ENCODE measurements at regions not wholly inside any gene's neighbourhood (a gene's known extent, or its start where the extent isn't known, plus 50 kb on each side); places are given as distances from the start of the nearest gene placed in this dataset.

DNA sequence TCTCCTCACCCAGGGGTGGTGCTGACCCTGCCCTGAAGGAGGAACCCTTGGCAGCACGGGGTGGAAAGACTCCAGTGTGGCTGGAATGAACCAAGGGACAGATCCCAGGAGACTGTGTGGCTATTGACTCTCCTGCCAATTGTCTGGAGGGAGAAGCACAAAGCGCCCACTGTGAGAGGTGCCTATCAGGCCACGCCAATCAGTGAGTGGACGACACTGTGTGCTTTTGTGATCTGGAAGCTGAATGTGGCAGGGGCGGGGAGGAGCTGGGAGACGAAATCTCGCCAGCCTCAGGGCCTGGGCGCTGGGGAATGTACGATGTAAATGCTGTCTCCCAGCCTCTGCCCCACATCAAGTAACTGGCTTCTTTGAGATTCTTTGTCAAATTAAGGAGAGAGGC, 167.1 kb downstream of the ZBTB18 start:
- Histone ChIP-seq H3K27me3 (replicated peaks; ENCODE audit: control insufficient read depth, insufficient read depth, low read length) (no peaks in the 10 kb centered on the region), H3K36me3 (ENCODE audit: control insufficient read depth, insufficient read depth, low read length) (no peaks in the 10 kb centered on the region), H3K4me1 (no peaks in the 10 kb centered on the region), H3K9me3 (no peaks in the 10 kb centered on the region), H3K4me3 (ENCODE audit: low read depth, low read length) (no peak overlapping the region)
- ChIA-PET POLR2A (no interaction called here), CTCF (no interaction called here)
- no TSS peak for BruUV-seq (replicated peaks)
- no peak overlapping the region for H3K4me3 Mint-ChIP-seq (ENCODE audit: unreplicated experiment)
- no peak overlapping the region for H3K27ac Mint-ChIP-seq (ENCODE audit: unreplicated experiment)
- H3K4me1 Mint-ChIP-seq (ENCODE audit: low read depth, unreplicated experiment): no peaks in the 10 kb centered on the region
- TF ChIP-seq, protein P1, sequence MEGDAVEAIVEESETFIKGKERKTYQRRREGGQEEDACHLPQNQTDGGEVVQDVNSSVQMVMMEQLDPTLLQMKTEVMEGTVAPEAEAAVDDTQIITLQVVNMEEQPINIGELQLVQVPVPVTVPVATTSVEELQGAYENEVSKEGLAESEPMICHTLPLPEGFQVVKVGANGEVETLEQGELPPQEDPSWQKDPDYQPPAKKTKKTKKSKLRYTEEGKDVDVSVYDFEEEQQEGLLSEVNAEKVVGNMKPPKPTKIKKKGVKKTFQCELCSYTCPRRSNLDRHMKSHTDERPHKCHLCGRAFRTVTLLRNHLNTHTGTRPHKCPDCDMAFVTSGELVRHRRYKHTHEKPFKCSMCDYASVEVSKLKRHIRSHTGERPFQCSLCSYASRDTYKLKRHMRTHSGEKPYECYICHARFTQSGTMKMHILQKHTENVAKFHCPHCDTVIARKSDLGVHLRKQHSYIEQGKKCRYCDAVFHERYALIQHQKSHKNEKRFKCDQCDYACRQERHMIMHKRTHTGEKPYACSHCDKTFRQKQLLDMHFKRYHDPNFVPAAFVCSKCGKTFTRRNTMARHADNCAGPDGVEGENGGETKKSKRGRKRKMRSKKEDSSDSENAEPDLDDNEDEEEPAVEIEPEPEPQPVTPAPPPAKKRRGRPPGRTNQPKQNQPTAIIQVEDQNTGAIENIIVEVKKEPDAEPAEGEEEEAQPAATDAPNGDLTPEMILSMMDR (IDR thresholded peaks at IDR 0.05; ENCODE audit: insufficient read depth in 1 of 2, low read depth in 1 of 2, low read length in 1 of 2, severe bottlenecking in 1 of 2, unreplicated experiment in 1 of 2): no peak
- H3K27me3 Mint-ChIP-seq (ENCODE audit: insufficient read depth, unreplicated experiment): peaks cover 6% of the 10 kb centered on the region
- intact Hi-C loops (cut with micrococcal nuclease; ENCODE audit: unreplicated experiment): no loop called here
- H3K36me3 Mint-ChIP-seq (ENCODE audit: insufficient read depth, unreplicated experiment): no peaks in the 10 kb centered on the region
- no peaks in the 10 kb centered on the region for H3K9me3 Mint-ChIP-seq (ENCODE audit: unreplicated experiment)
- DNase-seq: no peak

DNA sequence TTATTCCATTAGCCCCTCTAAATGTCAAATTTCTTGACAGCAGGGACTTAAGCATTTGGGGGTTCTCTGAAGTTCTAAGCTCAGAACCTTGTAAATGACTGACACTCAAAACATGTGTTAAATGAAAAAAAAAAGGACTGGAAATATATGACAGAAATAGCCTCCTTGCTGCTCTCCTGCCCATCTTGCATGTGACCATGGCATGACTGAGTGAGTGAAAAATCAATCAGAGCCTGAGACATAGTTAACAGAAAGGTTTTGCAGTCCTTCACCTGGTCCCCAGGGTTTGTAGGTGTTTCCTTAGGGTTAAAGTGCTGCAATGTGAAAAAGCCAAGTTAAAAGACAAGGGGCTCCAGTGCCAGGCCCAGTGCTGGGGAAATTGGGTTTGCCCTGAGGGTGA, 168.1 kb downstream of the ZBTB18 start:
- no peak for DNase-seq
- Mint-ChIP-seq H3K27ac (ENCODE audit: unreplicated experiment) (no peak overlapping the region), H3K4me3 (ENCODE audit: unreplicated experiment) (no peak overlapping the region), H3K27me3 (ENCODE audit: insufficient read depth, unreplicated experiment) (peaks cover 6% of the 10 kb centered on the region), H3K4me1 (ENCODE audit: low read depth, unreplicated experiment) (no peaks in the 10 kb centered on the region), H3K9me3 (ENCODE audit: unreplicated experiment) (no peaks in the 10 kb centered on the region), H3K36me3 (ENCODE audit: insufficient read depth, unreplicated experiment) (no peaks in the 10 kb centered on the region)
- intact Hi-C loops (cut with micrococcal nuclease; ENCODE audit: unreplicated experiment): no loop called here
- no peaks in the 10 kb centered on the region for H3K9me3 ChIP-seq
- TF ChIP-seq, protein P1 (IDR thresholded peaks at IDR 0.05; ENCODE audit: insufficient read depth in 1 of 2, low read depth in 1 of 2, low read length in 1 of 2, severe bottlenecking in 1 of 2, unreplicated experiment in 1 of 2): no peak
- no peaks in the 10 kb centered on the region for H3K36me3 ChIP-seq (ENCODE audit: control insufficient read depth, insufficient read depth, low read length)
- H3K4me3 ChIP-seq (ENCODE audit: low read depth, low read length): no peak overlapping the region
- ChIA-PET POLR2A (no interaction called here), CTCF (no interaction called here)
- H3K4me1 ChIP-seq: no peaks in the 10 kb centered on the region
- no TSS peak for BruUV-seq (replicated peaks)
- no peaks in the 10 kb centered on the region for H3K27me3 ChIP-seq (replicated peaks; ENCODE audit: control insufficient read depth, insufficient read depth, low read length)

DNA sequence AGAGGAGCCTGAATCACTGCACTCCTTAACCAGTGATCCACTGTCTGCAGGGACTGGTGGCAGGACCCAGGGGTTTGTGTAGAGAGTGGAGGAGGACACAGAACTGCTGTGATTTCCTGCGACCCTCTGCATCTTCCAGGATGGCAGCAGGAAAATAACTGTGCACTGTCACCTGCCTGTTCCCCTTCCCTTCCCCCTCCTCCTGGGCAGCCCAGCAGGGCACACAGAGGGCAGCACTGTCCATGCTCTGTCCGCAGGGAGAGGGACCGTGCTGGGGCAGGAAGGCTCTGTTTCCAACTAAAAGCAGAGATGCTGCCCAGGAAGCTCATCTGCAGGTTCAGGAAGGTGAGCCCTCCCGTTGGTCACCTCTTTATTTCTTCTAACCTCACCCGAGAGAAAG, 168.7 kb downstream of the ZBTB18 start:
- intact Hi-C loops (cut with micrococcal nuclease; ENCODE audit: unreplicated experiment): no loop called here
- no peak overlapping the region for H3K4me3 Mint-ChIP-seq (ENCODE audit: unreplicated experiment)
- DNase-seq: no peak
- no peak overlapping the region for H3K4me3 ChIP-seq (ENCODE audit: low read depth, low read length)
- TF ChIP-seq, protein P1 (IDR thresholded peaks at IDR 0.05; ENCODE audit: insufficient read depth in 1 of 2, low read depth in 1 of 2, low read length in 1 of 2, severe bottlenecking in 1 of 2, unreplicated experiment in 1 of 2): no peak
- H3K9me3 ChIP-seq: no peaks in the 10 kb centered on the region
- no peak overlapping the region for H3K27ac Mint-ChIP-seq (ENCODE audit: unreplicated experiment)
- H3K36me3 Mint-ChIP-seq (ENCODE audit: insufficient read depth, unreplicated experiment): no peaks in the 10 kb centered on the region
- peaks cover 6% of the 10 kb centered on the region for H3K27me3 Mint-ChIP-seq (ENCODE audit: insufficient read depth, unreplicated experiment)
- ChIA-PET CTCF (no interaction called here), POLR2A (no interaction called here)
- H3K36me3 ChIP-seq (ENCODE audit: control insufficient read depth, insufficient read depth, low read length): no peaks in the 10 kb centered on the region
- H3K9me3 Mint-ChIP-seq (ENCODE audit: unreplicated experiment): peaks cover 4% of the 10 kb centered on the region
- no peaks in the 10 kb centered on the region for H3K27me3 ChIP-seq (replicated peaks; ENCODE audit: control insufficient read depth, insufficient read depth, low read length)
- BruUV-seq (replicated peaks): no TSS peak
- H3K4me1 Mint-ChIP-seq (ENCODE audit: low read depth, unreplicated experiment): no peaks in the 10 kb centered on the region
- no peaks in the 10 kb centered on the region for H3K4me1 ChIP-seq

Measured in Caco-2 (cell line).